Lower leg skin (tissue), 3 donors: ENCODE measurements at regions not wholly inside any gene's neighbourhood (a gene's known extent, or its start where the extent isn't known, plus 50 kb on each side); places are given as distances from the start of the nearest gene placed in this dataset.

Experiments used
- POLR2A ChIP-seq, 2 donors: fragments of 450-650 bp; IDR thresholded peaks; one replicate each; pipeline ENCODE4 v1.6.1; 2016 to 2017; ENCODE audit warnings: antibody characterized with exemption in 2 of 2, mild to moderate bottlenecking in 1 of 2, moderate library complexity in 1 of 2
- TF ChIP-seq, protein P1 (sequence below), 3 donors: fragments of 450-650 bp; IDR thresholded peaks; one replicate each; pipeline ENCODE4 v1.5.1; 2016; ENCODE audit warnings: antibody characterized with exemption in 3 of 3, mild to moderate bottlenecking in 3 of 3, moderate library complexity in 2 of 3

DNA sequence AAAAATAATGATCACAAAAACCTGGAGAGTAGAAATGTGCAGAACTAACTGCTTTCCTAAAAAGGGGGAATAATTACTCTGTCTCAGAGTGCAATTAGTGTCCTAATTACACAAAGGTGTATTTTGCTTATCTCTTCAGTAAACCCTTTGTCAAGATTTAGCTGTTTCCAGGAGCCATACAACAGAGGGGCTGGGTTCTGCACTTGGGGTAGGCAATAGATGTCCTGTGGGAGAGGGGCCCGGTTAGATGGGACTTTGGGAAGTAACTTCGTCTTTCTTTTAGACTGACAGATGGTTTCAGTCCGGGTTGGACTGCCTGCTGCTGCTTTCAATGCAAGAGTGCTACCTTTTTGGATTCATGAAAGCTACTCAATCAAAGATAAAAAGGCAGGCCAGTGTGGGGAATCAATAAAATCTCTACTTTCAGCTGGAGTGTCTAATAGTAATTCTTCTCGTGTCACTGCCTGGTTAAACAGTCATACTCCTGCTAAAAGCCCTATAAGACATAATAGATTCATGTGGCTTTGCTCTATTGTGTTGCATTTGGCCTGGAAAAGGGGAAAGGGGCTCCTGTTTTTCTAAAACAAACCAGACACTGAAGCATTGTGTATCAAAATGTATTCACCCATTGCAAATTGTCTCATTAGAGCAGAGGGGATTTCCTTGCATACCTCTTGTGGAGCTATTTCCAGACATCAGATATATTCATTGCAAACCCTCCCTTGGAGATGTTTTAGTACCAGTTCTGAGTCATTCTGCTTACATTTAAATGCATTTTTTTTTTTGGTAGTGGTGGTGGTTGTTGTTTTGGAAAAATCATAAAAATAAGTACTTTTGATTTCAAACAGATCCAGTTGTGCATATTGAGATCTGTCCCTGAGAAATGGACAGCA is 83.3 kb upstream of the PCDH8 start:
- TF ChIP-seq, protein P1, sequence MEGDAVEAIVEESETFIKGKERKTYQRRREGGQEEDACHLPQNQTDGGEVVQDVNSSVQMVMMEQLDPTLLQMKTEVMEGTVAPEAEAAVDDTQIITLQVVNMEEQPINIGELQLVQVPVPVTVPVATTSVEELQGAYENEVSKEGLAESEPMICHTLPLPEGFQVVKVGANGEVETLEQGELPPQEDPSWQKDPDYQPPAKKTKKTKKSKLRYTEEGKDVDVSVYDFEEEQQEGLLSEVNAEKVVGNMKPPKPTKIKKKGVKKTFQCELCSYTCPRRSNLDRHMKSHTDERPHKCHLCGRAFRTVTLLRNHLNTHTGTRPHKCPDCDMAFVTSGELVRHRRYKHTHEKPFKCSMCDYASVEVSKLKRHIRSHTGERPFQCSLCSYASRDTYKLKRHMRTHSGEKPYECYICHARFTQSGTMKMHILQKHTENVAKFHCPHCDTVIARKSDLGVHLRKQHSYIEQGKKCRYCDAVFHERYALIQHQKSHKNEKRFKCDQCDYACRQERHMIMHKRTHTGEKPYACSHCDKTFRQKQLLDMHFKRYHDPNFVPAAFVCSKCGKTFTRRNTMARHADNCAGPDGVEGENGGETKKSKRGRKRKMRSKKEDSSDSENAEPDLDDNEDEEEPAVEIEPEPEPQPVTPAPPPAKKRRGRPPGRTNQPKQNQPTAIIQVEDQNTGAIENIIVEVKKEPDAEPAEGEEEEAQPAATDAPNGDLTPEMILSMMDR (IDR thresholded peaks at IDR 0.05), result no peak
- no peak for TF ChIP-seq POLR2A (IDR thresholded peaks at IDR 0.05)
